H1 (cell line): ENCODE measurements at regions not wholly inside any gene's neighbourhood (a gene's known extent, or its start where the extent isn't known, plus 50 kb on each side); places are given as distances from the start of the nearest gene placed in this dataset.

Source experiments
- CTCF ChIP-seq, 3 experiments: IDR thresholded peaks; 1 replicate in 2 of 3; 2 replicates in 1 of 3; pipeline versions ENCODE4 v1.5.1 to v1.6.1; 2011; ENCODE audit warnings: low read length in 3 of 3, mild to moderate bottlenecking in 3 of 3, inconsistent platforms in 2 of 3, low read depth in 1 of 3, moderate library complexity in 1 of 3; ENCODE audit not compliant: insufficient read depth in 1 of 3; ENCODE audit errors: control extremely low read depth in 1 of 3
- EP300 ChIP-seq, 2 experiments: IDR thresholded peaks; 1 replicate in 1 of 2; 2 replicates in 1 of 2; pipeline ENCODE4 v1.6.1; 2011 to 2012; ENCODE audit warnings: low read depth in 2 of 2, low read length in 2 of 2, mild to moderate bottlenecking in 2 of 2, borderline replicate concordance in 1 of 2, inconsistent platforms in 1 of 2, moderate library complexity in 1 of 2
- POLR2A ChIP-seq, 2 experiments: IDR thresholded peaks; 1 replicate in 1 of 2; 2 replicates in 1 of 2; pipeline ENCODE4 v1.6.1; 2011; ENCODE audit warnings: low read depth in 2 of 2, low read length in 2 of 2, mild to moderate bottlenecking in 2 of 2; ENCODE audit errors: control extremely low read depth in 1 of 2
- RAD21 ChIP-seq, 2 experiments: IDR thresholded peaks in 1 of 2; conservative IDR thresholded peaks in 1 of 2; 2 replicates each; pipeline ENCODE4 v1.6.1; 2011; ENCODE audit warnings: low read depth in 2 of 2, low read length in 2 of 2, improper control_type of control experiment in 1 of 2, inconsistent platforms in 1 of 2, mild to moderate bottlenecking in 1 of 2, moderate library complexity in 1 of 2
- RBBP5 ChIP-seq: IDR thresholded peaks from 2 replicates; pipeline ENCODE4 v1.7.1; 2012; ENCODE audit warnings: low read depth, mild to moderate bottlenecking, inconsistent platforms, low read length, moderate library complexity, borderline replicate concordance
- SP2 ChIP-seq: IDR thresholded peaks from 2 replicates; pipeline ENCODE4 v1.6.1; 2012; ENCODE audit warnings: mild to moderate bottlenecking, low read length, inconsistent platforms
- TCF12 ChIP-seq: IDR thresholded peaks from 2 replicates; pipeline ENCODE4 v1.6.1; 2011; ENCODE audit warnings: low read depth, mild to moderate bottlenecking, low read length

GRCh38 chr5:3987867-3988266 is 392.2 kb downstream of the IRX1 start:
- TF ChIP-seq CTCF (IDR thresholded peaks at IDR 0.05; ENCODE audit: control extremely low read depth in 1 of 3, insufficient read depth in 1 of 3, low read depth in 1 of 3, low read length in 3 of 3) = no peak
- TF ChIP-seq POLR2A (IDR thresholded peaks at IDR 0.05; ENCODE audit: control extremely low read depth in 1 of 2, low read depth in 2 of 2, low read length in 2 of 2) = no peak
- no peak for TF ChIP-seq TCF12
- TF ChIP-seq EP300 (IDR thresholded peaks at IDR 0.05; ENCODE audit: borderline replicate concordance in 1 of 2, low read depth in 2 of 2, low read length in 2 of 2) = no peak
- TF ChIP-seq RBBP5 = no peak
- no peak for TF ChIP-seq SP2
- TF ChIP-seq RAD21 (IDR thresholded peaks at IDR 0.05 in 1 of 2, conservative IDR thresholded peaks at IDR 0.05 in 1 of 2; ENCODE audit: low read depth in 2 of 2, low read length in 2 of 2) = no peak
